GM12878 (cell line): ENCODE measurements at regions not wholly inside any gene's neighbourhood (a gene's known extent, or its start where the extent isn't known, plus 50 kb on each side); places are given as distances from the start of the nearest gene placed in this dataset.

Source experiments
- ATF7 ChIP-seq: fragments of 450-650 bp; IDR thresholded peaks from 2 replicates; pipeline ENCODE4 v1.6.1; 2016; ENCODE audit warnings: low read depth, mild to moderate bottlenecking
- CBX3 ChIP-seq: fragments of 200-600 bp; sonication (generic); IDR thresholded peaks from 2 replicates; pipeline ENCODE4 v1.6.1; 2016; ENCODE audit warnings: low read depth, borderline replicate concordance
- CEBPB ChIP-seq, 2 experiments: fragments of 150-350 bp in 1 of 2; IDR thresholded peaks; 2 replicates each; pipeline ENCODE4 v1.6.1; 2012 to 2014; ENCODE audit warnings: low read depth in 2 of 2, low read length in 2 of 2, borderline replicate concordance in 1 of 2, inconsistent platforms in 1 of 2
- CHD2 ChIP-seq: IDR thresholded peaks from 2 replicates; pipeline ENCODE4 v1.6.1; 2011; ENCODE audit warnings: low read depth, low read length, improper control_type of control experiment, borderline replicate concordance
- EP300 ChIP-seq, 2 experiments: fragments of 150-350 bp in 1 of 2; IDR thresholded peaks; 2 replicates each; pipeline ENCODE4 v1.6.1; 2011 to 2012; ENCODE audit warnings: low read depth in 2 of 2, low read length in 2 of 2, borderline replicate concordance in 1 of 2, improper control_type of control experiment in 1 of 2, inconsistent platforms in 1 of 2; ENCODE audit not compliant: control insufficient read depth in 1 of 2
- FOXM1 ChIP-seq: IDR thresholded peaks from 2 replicates; pipeline ENCODE4 v1.6.1; 2012; ENCODE audit warnings: low read depth, mild to moderate bottlenecking, inconsistent platforms, low read length, moderate library complexity
- LARP7 ChIP-seq: fragments of 450-650 bp; IDR thresholded peaks from 2 replicates; pipeline ENCODE4 v1.6.1; 2017; ENCODE audit warnings: mild to moderate bottlenecking
- MEF2B ChIP-seq: fragments of 450-650 bp; IDR thresholded peaks from 2 replicates; pipeline ENCODE4 v1.6.1; 2018; ENCODE audit warnings: mild to moderate bottlenecking, moderate library complexity; ENCODE audit not compliant: partially characterized antibody, poor library complexity, severe bottlenecking
- RBBP5 ChIP-seq: fragments of 200-600 bp; sonication (generic); conservative IDR thresholded peaks from 2 replicates; pipeline ENCODE4 v1.6.1; 2016
- RUNX3 ChIP-seq: IDR thresholded peaks from 2 replicates; pipeline ENCODE4 v1.6.1; 2012; ENCODE audit warnings: low read length, inconsistent platforms
- SMAD1 ChIP-seq: fragments of 450-650 bp; IDR thresholded peaks from 2 replicates; pipeline ENCODE4 v1.6.1; 2018; ENCODE audit warnings: mild to moderate bottlenecking, low read depth; ENCODE audit not compliant: partially characterized antibody
- TAF1 ChIP-seq: IDR thresholded peaks from 2 replicates; pipeline ENCODE4 v1.6.1; 2011; ENCODE audit warnings: mild to moderate bottlenecking, low read depth, low read length, borderline replicate concordance
- TF ChIP-seq, protein P1 (sequence below): fragments of 450-650 bp; IDR thresholded peaks from 2 replicates; pipeline ENCODE4 v1.6.1; 2017; ENCODE audit warnings: mild to moderate bottlenecking, moderate library complexity
- TF ChIP-seq, protein P2 (sequence below): fragments of 450-650 bp; IDR thresholded peaks from 2 replicates; pipeline ENCODE4 v1.6.1; 2017; ENCODE audit warnings: antibody characterized with exemption, mild to moderate bottlenecking, moderate library complexity
- TF ChIP-seq, protein P3 (sequence below): fragments of 450-650 bp; formaldehyde crosslinking; IDR thresholded peaks from 2 replicates; pipeline ENCODE4 v1.5.0; 2022; ENCODE audit warnings: mild to moderate bottlenecking, missing genetic modification characterization
- TF ChIP-seq, protein P4 (sequence below): fragments of 450-650 bp; IDR thresholded peaks from 2 replicates; pipeline ENCODE4 v1.6.1; 2014; ENCODE audit warnings: mild to moderate bottlenecking

DNA sequence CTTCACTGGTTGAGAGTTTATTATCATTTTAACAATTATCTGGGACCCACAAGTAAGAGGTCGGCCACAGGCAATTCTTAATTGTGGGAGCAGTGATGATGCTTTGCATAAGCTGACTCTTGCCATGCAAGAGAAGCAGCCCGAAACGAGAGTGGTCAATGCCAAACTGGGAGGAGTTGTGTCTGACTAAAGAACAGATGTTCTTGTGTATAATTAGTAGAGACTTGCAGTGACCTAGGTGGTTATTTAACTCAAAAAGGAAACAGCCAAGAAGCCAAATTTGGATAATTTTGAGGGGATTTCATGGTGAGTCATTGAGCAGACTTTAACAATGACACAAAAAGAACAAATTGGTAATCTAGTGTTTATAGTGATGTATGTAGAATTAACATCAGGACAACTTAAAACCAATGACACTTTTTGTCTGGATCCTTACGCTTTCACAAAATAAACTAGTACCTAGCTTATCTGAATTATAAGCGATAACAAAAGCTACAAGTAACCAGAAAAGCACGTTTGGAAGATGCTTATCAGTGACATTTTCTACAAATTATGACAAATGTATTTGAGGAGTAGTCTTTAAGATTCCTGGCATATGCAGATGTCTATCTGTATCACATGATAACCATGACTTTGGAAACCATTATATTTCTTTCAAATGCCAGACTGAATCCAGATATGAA is 184.7 kb upstream of the DLGAP1 start (continued):
- TF ChIP-seq, protein P1, sequence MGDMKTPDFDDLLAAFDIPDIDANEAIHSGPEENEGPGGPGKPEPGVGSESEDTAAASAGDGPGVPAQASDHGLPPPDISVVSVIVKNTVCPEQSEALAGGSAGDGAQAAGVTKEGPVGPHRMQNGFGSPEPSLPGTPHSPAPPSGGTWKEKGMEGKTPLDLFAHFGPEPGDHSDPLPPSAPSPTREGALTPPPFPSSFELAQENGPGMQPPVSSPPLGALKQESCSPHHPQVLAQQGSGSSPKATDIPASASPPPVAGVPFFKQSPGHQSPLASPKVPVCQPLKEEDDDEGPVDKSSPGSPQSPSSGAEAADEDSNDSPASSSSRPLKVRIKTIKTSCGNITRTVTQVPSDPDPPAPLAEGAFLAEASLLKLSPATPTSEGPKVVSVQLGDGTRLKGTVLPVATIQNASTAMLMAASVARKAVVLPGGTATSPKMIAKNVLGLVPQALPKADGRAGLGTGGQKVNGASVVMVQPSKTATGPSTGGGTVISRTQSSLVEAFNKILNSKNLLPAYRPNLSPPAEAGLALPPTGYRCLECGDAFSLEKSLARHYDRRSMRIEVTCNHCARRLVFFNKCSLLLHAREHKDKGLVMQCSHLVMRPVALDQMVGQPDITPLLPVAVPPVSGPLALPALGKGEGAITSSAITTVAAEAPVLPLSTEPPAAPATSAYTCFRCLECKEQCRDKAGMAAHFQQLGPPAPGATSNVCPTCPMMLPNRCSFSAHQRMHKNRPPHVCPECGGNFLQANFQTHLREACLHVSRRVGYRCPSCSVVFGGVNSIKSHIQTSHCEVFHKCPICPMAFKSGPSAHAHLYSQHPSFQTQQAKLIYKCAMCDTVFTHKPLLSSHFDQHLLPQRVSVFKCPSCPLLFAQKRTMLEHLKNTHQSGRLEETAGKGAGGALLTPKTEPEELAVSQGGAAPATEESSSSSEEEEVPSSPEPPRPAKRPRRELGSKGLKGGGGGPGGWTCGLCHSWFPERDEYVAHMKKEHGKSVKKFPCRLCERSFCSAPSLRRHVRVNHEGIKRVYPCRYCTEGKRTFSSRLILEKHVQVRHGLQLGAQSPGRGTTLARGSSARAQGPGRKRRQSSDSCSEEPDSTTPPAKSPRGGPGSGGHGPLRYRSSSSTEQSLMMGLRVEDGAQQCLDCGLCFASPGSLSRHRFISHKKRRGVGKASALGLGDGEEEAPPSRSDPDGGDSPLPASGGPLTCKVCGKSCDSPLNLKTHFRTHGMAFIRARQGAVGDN: no peak; the same call in 1 of the 2 replicates
- TF ChIP-seq FOXM1 (no peak; the same call in 1 of the 2 replicates), EP300 (IDR thresholded peaks at IDR 0.05; ENCODE audit: borderline replicate concordance in 1 of 2, control insufficient read depth in 1 of 2, low read depth in 2 of 2, low read length in 2 of 2) (peak; percentile 96 to 97), MEF2B (peak; percentile 95), RUNX3 (peak; percentile 57), LARP7 (no peak), CBX3 (no peak), CEBPB (IDR thresholded peaks at IDR 0.05; ENCODE audit: borderline replicate concordance in 1 of 2, low read depth in 2 of 2, low read length in 2 of 2) (no peak), ATF7 (peak; percentile 96), RBBP5 (no peak), CHD2 (peak; percentile 52; the same call in 1 of the 2 replicates), SMAD1 (peak; percentile 51), TAF1 (no peak)
- TF ChIP-seq, protein P2, sequence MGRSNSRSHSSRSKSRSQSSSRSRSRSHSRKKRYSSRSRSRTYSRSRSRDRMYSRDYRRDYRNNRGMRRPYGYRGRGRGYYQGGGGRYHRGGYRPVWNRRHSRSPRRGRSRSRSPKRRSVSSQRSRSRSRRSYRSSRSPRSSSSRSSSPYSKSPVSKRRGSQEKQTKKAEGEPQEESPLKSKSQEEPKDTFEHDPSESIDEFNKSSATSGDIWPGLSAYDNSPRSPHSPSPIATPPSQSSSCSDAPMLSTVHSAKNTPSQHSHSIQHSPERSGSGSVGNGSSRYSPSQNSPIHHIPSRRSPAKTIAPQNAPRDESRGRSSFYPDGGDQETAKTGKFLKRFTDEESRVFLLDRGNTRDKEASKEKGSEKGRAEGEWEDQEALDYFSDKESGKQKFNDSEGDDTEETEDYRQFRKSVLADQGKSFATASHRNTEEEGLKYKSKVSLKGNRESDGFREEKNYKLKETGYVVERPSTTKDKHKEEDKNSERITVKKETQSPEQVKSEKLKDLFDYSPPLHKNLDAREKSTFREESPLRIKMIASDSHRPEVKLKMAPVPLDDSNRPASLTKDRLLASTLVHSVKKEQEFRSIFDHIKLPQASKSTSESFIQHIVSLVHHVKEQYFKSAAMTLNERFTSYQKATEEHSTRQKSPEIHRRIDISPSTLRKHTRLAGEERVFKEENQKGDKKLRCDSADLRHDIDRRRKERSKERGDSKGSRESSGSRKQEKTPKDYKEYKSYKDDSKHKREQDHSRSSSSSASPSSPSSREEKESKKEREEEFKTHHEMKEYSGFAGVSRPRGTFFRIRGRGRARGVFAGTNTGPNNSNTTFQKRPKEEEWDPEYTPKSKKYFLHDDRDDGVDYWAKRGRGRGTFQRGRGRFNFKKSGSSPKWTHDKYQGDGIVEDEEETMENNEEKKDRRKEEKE: no peak
- TF ChIP-seq, protein P3, sequence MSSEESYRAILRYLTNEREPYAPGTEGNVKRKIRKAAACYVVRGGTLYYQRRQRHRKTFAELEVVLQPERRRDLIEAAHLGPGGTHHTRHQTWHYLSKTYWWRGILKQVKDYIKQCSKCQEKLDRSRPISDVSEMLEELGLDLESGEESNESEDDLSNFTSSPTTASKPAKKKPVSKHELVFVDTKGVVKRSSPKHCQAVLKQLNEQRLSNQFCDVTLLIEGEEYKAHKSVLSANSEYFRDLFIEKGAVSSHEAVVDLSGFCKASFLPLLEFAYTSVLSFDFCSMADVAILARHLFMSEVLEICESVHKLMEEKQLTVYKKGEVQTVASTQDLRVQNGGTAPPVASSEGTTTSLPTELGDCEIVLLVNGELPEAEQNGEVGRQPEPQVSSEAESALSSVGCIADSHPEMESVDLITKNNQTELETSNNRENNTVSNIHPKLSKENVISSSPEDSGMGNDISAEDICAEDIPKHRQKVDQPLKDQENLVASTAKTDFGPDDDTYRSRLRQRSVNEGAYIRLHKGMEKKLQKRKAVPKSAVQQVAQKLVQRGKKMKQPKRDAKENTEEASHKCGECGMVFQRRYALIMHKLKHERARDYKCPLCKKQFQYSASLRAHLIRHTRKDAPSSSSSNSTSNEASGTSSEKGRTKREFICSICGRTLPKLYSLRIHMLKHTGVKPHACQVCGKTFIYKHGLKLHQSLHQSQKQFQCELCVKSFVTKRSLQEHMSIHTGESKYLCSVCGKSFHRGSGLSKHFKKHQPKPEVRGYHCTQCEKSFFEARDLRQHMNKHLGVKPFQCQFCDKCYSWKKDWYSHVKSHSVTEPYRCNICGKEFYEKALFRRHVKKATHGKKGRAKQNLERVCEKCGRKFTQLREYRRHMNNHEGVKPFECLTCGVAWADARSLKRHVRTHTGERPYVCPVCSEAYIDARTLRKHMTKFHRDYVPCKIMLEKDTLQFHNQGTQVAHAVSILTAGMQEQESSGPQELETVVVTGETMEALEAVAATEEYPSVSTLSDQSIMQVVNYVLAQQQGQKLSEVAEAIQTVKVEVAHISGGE (CRISPR knock-in tag): no peak
- TF ChIP-seq, protein P4, sequence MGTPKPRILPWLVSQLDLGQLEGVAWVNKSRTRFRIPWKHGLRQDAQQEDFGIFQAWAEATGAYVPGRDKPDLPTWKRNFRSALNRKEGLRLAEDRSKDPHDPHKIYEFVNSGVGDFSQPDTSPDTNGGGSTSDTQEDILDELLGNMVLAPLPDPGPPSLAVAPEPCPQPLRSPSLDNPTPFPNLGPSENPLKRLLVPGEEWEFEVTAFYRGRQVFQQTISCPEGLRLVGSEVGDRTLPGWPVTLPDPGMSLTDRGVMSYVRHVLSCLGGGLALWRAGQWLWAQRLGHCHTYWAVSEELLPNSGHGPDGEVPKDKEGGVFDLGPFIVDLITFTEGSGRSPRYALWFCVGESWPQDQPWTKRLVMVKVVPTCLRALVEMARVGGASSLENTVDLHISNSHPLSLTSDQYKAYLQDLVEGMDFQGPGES: no peak
